Neuronal stem cell (in vitro differentiated cells): ENCODE measurements at regions not wholly inside any gene's neighbourhood (a gene's known extent, or its start where the extent isn't known, plus 50 kb on each side); places are given as distances from the start of the nearest gene placed in this dataset.

ENCODE experiments used
- DNase-seq: peaks from one replicate; pipeline ENCODE4 v3.0.0-alpha.2; 2013; ENCODE audit warnings: low spot score
- H2AFZ ChIP-seq: one replicate; pipeline ENCODE4 v1.6.1; 2013; ENCODE audit warnings: mild to moderate bottlenecking, low read length, inconsistent platforms
- H2AK5ac ChIP-seq: 2 replicates; pipeline ENCODE4 v1.6.1; 2013; ENCODE audit warnings: low read depth, mild to moderate bottlenecking, inconsistent platforms, low read length, moderate library complexity, mixed read lengths
- H2BK120ac ChIP-seq: 2 replicates; pipeline ENCODE4 v1.6.1; 2013; ENCODE audit warnings: low read depth, mild to moderate bottlenecking, inconsistent platforms, low read length, moderate library complexity, mixed read lengths
- H2BK12ac ChIP-seq: one replicate; pipeline ENCODE4 v1.6.1; 2013; ENCODE audit warnings: low read length, inconsistent platforms
- H2BK15ac ChIP-seq: 2 replicates; pipeline ENCODE4 v1.6.1; 2013; ENCODE audit warnings: mild to moderate bottlenecking, low read length, inconsistent platforms, mixed read lengths
- H2BK5ac ChIP-seq: one replicate; pipeline ENCODE4 v1.6.1; 2013; ENCODE audit warnings: inconsistent platforms, mild to moderate bottlenecking, low read length, moderate library complexity
- H3K14ac ChIP-seq: one replicate; pipeline ENCODE4 v1.6.1; 2013; ENCODE audit warnings: low read length, inconsistent platforms
- H3K18ac ChIP-seq: 2 replicates; pipeline ENCODE4 v1.6.1; 2013; ENCODE audit warnings: low read length, inconsistent platforms
- H3K23ac ChIP-seq: 2 replicates; pipeline ENCODE4 v1.6.1; 2013; ENCODE audit warnings: low read depth, mild to moderate bottlenecking, mixed read lengths, low read length, inconsistent platforms; ENCODE audit not compliant: poor library complexity
- H3K27ac ChIP-seq: replicated peaks from 3 replicates; pipeline ENCODE4 v1.5.1; 2013; ENCODE audit warnings: low read length, inconsistent platforms
- H3K27me3 ChIP-seq, 3 experiments: 2 replicates each; pipeline ENCODE4 v1.6.1; 2013; ENCODE audit warnings: low read length in 3 of 3, mild to moderate bottlenecking in 2 of 3, inconsistent platforms in 1 of 3, low read depth in 1 of 3, mixed read lengths in 1 of 3, moderate library complexity in 1 of 3; ENCODE audit not compliant: control insufficient read depth in 3 of 3, insufficient read depth in 3 of 3
- H3K36me3 ChIP-seq, 2 donors: replicated peaks in 1 of 2; 2 replicates each; pipeline ENCODE4 v1.6.1; 2013; ENCODE audit warnings: low read length in 2 of 2; ENCODE audit not compliant: control insufficient read depth in 2 of 2, insufficient read depth in 2 of 2
- H3K4ac ChIP-seq: 2 replicates; pipeline ENCODE4 v1.6.1; 2013; ENCODE audit warnings: inconsistent platforms, mild to moderate bottlenecking, low read length, moderate library complexity
- H3K4me1 ChIP-seq, 2 donors: 1 replicate in 1 of 2; 2 replicates in 1 of 2; pipeline ENCODE4 v1.6.1; 2013; ENCODE audit warnings: low read length in 2 of 2, low read depth in 1 of 2; ENCODE audit not compliant: control insufficient read depth in 2 of 2, insufficient read depth in 1 of 2
- H3K4me2 ChIP-seq: one replicate; pipeline ENCODE4 v1.6.1; 2013; ENCODE audit warnings: mild to moderate bottlenecking, low read length, inconsistent platforms; ENCODE audit not compliant: insufficient read depth, poor library complexity, severe bottlenecking
- H3K4me3 ChIP-seq, 2 donors: 2 replicates each; pipeline ENCODE4 v1.5.1; 2013; ENCODE audit warnings: low read length in 2 of 2, mild to moderate bottlenecking in 2 of 2, inconsistent platforms in 1 of 2, moderate library complexity in 1 of 2
- H3K79me1 ChIP-seq: one replicate; pipeline ENCODE4 v1.6.1; 2013; ENCODE audit warnings: low read depth, mild to moderate bottlenecking, inconsistent platforms, low read length, moderate library complexity
- H3K9ac ChIP-seq: one replicate; pipeline ENCODE4 v1.6.1; 2013; ENCODE audit warnings: mild to moderate bottlenecking, low read depth, low read length, inconsistent platforms; ENCODE audit not compliant: poor library complexity
- H3K9me3 ChIP-seq, 2 donors: replicated peaks in 1 of 2; 2 replicates each; pipeline versions ENCODE3 to v1.6.1; 2013; ENCODE audit warnings: low read length in 2 of 2, mild to moderate bottlenecking in 2 of 2, inconsistent platforms in 1 of 2, low read depth in 1 of 2, mixed read lengths in 1 of 2, moderate library complexity in 1 of 2; ENCODE audit not compliant: control insufficient read depth in 2 of 2, insufficient read depth in 1 of 2
- H4K8ac ChIP-seq: one replicate; pipeline ENCODE4 v1.6.1; 2013; ENCODE audit warnings: low read depth, mild to moderate bottlenecking, inconsistent platforms, low read length, moderate library complexity
- H4K91ac ChIP-seq: one replicate; pipeline ENCODE4 v1.6.1; 2013; ENCODE audit warnings: low read length, low read depth, mild to moderate bottlenecking, inconsistent platforms; ENCODE audit not compliant: poor library complexity
- WGBS, 2 donors: extraction: QIAGEN DNeasy Blood & Tissue Kit; methylation state at CpG; one replicate each; pipeline ENCODE4 v1.1.7; 2013; ENCODE audit warnings: missing lambda C conversion rate in 2 of 2, mixed read lengths in 1 of 2; ENCODE audit not compliant: insufficient read length in 2 of 2, insufficient replicate concordance in 1 of 2; ENCODE audit errors: extremely low coverage in 2 of 2; 5-methylcytosine and 5-hydroxymethylcytosine counted together

- Histone ChIP-seq H2BK5ac (no peak overlapping the region), H2AFZ (peak overlapping the region; percentile 85), H2AK5ac (no peak overlapping the region), H3K14ac (no peak overlapping the region), H3K27ac (no peak overlapping the region), H4K8ac (no peak overlapping the region), H2BK12ac (no peak overlapping the region), H2BK15ac (no peak overlapping the region), H3K4me2 (no peak overlapping the region), H3K36me3 (no peaks in the 10 kb centered on the region), H3K4ac (no peak overlapping the region), H3K4me1 (no peaks in the 10 kb centered on the region), H2BK120ac (no peak overlapping the region), H3K4me3 (no peak overlapping the region), H3K27me3 (no peaks in the 10 kb centered on the region), H3K18ac (no peak overlapping the region), H3K79me1 (peaks cover 2% of the 10 kb centered on the region), H4K91ac (no peak overlapping the region), H3K9me3 (peaks cover 2 to 7% of the 10 kb centered on the region in 2 donors), H3K9ac (no peak overlapping the region), H3K23ac (no peak overlapping the region)
- no CpG with 5 or more reads among the region's 2 CpGs for WGBS, 2 donors
- no peak for DNase-seq
These were observed 324.1 kb upstream of the TCF4 start for GRCh38 chr18:55912071-55912470.

GRCh38 chr18:55910296-55910695, 322.3 kb upstream of the TCF4 start:
- Histone ChIP-seq H3K79me1 (peaks cover 2% of the 10 kb centered on the region), H3K23ac (no peak overlapping the region), H3K18ac (no peak overlapping the region), H2AFZ (no peak overlapping the region), H4K8ac (no peak overlapping the region), H3K27me3 (no peaks in the 10 kb centered on the region), H3K4me3 (no peak overlapping the region), H3K9ac (no peak overlapping the region), H3K36me3 (no peaks in the 10 kb centered on the region), H2AK5ac (no peak overlapping the region), H4K91ac (no peak overlapping the region), H2BK15ac (no peak overlapping the region), H2BK12ac (no peak overlapping the region), H3K4me2 (no peak overlapping the region), H2BK5ac (no peak overlapping the region), H3K27ac (no peak overlapping the region), H2BK120ac (no peak overlapping the region), H3K14ac (no peak overlapping the region), H3K4me1 (no peaks in the 10 kb centered on the region), H3K4ac (no peak overlapping the region), H3K9me3 (peaks cover 0 to 3% of the 10 kb centered on the region in 2 donors)
- no CpG with 5 or more reads among the region's 2 CpGs for WGBS, 2 donors
- no peak for DNase-seq

- H3K4me2 ChIP-seq = no peak overlapping the region
- whole genome bisulfite sequencing, 2 donors = no CpG with 5 or more reads among the region's 4 CpGs
- no peak overlapping the region for H3K4ac ChIP-seq
- no peaks in the 10 kb centered on the region for H3K36me3 ChIP-seq
- no peak overlapping the region for H3K9ac ChIP-seq
- H2AFZ ChIP-seq = no peak overlapping the region
- H3K79me1 ChIP-seq = peaks cover 2% of the 10 kb centered on the region
- DNase-seq = no peak
- no peak overlapping the region for H3K18ac ChIP-seq
- H2AK5ac ChIP-seq = no peak overlapping the region
- no peak overlapping the region for H3K27ac ChIP-seq
- H3K27me3 ChIP-seq = no peaks in the 10 kb centered on the region
- no peaks in the 10 kb centered on the region for H3K4me1 ChIP-seq
- peaks cover 0 to 3% of the 10 kb centered on the region in 2 donors for H3K9me3 ChIP-seq
- H2BK15ac ChIP-seq = no peak overlapping the region
- no peak overlapping the region for H3K23ac ChIP-seq
- no peak overlapping the region for H2BK120ac ChIP-seq
- no peak overlapping the region for H2BK5ac ChIP-seq
- H3K14ac ChIP-seq = no peak overlapping the region
- no peak overlapping the region for H3K4me3 ChIP-seq
- H4K8ac ChIP-seq = no peak overlapping the region
- H4K91ac ChIP-seq = no peak overlapping the region
- H2BK12ac ChIP-seq = no peak overlapping the region
These were observed 320.9 kb upstream of the TCF4 start for GRCh38 chr18:55908901-55909366.

- no peak overlapping the region for H4K91ac ChIP-seq
- H2BK12ac ChIP-seq = no peak overlapping the region
- no peak overlapping the region for H3K23ac ChIP-seq
- WGBS, 2 donors = no CpG with 5 or more reads among the region's 6 CpGs
- no peak overlapping the region for H3K9ac ChIP-seq
- no peak overlapping the region for H3K4ac ChIP-seq
- H2BK5ac ChIP-seq = no peak overlapping the region
- H2AFZ ChIP-seq = peak overlapping the region; percentile 55
- H3K9me3 ChIP-seq = no peaks in the 10 kb centered on the region
- H3K4me1 ChIP-seq = no peaks in the 10 kb centered on the region
- H3K14ac ChIP-seq = no peak overlapping the region
- no peaks in the 10 kb centered on the region for H3K27me3 ChIP-seq
- H3K36me3 ChIP-seq = no peaks in the 10 kb centered on the region
- H3K18ac ChIP-seq = no peak overlapping the region
- no peak overlapping the region for H3K4me2 ChIP-seq
- no peak overlapping the region for H2BK15ac ChIP-seq
- H3K4me3 ChIP-seq = no peak overlapping the region
- H3K79me1 ChIP-seq = peaks cover 2% of the 10 kb centered on the region
- no peak for DNase-seq
- H2BK120ac ChIP-seq = no peak overlapping the region
- H3K27ac ChIP-seq = no peak overlapping the region
- H2AK5ac ChIP-seq = no peak overlapping the region
- no peak overlapping the region for H4K8ac ChIP-seq
These were observed 319.6 kb upstream of the TCF4 start for GRCh38 chr18:55907453-55908175.
